ENCODE measurements at regions not wholly inside any gene's neighbourhood (a gene's known extent, or its start where the extent isn't known, plus 50 kb on each side); places are given as distances from the start of the nearest gene placed in this dataset.

DNA sequence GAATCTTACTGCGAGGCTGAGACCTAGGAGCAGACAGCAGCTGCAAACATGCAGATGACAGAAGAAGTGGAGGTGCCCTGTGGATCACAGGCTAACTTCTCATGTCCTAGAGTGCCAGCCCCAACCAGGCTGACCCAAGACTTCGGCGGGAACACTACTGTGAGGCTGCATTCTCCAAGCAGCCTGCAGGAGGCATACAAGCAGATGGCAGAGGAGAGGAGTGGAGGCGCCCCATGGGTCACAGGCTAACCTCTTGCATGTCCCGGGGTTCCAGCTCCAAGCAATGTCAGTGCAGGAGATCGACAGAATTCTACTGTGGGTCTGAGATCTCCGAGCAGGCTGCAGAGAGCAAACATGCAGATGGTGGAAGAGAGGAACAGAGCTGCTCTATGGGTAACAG is 98.1 kb upstream of the ZNF678 start:
- no peak for DNase-seq (ENCODE audit: low read depth)
- TF ChIP-seq, protein P1, sequence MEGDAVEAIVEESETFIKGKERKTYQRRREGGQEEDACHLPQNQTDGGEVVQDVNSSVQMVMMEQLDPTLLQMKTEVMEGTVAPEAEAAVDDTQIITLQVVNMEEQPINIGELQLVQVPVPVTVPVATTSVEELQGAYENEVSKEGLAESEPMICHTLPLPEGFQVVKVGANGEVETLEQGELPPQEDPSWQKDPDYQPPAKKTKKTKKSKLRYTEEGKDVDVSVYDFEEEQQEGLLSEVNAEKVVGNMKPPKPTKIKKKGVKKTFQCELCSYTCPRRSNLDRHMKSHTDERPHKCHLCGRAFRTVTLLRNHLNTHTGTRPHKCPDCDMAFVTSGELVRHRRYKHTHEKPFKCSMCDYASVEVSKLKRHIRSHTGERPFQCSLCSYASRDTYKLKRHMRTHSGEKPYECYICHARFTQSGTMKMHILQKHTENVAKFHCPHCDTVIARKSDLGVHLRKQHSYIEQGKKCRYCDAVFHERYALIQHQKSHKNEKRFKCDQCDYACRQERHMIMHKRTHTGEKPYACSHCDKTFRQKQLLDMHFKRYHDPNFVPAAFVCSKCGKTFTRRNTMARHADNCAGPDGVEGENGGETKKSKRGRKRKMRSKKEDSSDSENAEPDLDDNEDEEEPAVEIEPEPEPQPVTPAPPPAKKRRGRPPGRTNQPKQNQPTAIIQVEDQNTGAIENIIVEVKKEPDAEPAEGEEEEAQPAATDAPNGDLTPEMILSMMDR (IDR thresholded peaks at IDR 0.05; ENCODE audit: insufficient read depth, low read depth, low read length) = no peak
- no peak overlapping the region for H3K4me3 ChIP-seq (ENCODE audit: low read depth, low read length)

DNA sequence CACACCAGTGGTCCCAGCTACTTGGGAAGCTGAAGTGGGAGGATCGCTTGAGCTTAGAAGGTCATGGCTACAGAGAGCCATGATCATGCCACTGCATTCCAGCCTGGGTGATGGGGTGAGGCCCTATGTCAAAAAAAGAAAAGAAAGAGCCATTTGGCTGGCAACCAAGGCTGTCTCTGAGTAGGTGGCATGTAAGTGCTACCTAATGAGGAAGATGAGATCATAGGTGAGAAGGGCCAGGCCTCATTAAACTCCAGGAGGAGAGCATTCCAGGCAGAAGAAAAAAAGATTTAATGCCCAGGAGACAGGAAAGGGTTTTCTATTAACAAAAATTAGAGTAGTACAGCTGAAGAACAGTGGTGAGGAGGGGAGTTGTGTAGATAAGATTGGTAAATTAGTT is 103.4 kb upstream of the ZNF678 start:
- no peak overlapping the region for H3K4me3 ChIP-seq (ENCODE audit: low read depth, low read length)
- TF ChIP-seq, protein P1 (IDR thresholded peaks at IDR 0.05; ENCODE audit: insufficient read depth, low read depth, low read length) = no peak
- no peak for DNase-seq (ENCODE audit: low read depth)

DNA sequence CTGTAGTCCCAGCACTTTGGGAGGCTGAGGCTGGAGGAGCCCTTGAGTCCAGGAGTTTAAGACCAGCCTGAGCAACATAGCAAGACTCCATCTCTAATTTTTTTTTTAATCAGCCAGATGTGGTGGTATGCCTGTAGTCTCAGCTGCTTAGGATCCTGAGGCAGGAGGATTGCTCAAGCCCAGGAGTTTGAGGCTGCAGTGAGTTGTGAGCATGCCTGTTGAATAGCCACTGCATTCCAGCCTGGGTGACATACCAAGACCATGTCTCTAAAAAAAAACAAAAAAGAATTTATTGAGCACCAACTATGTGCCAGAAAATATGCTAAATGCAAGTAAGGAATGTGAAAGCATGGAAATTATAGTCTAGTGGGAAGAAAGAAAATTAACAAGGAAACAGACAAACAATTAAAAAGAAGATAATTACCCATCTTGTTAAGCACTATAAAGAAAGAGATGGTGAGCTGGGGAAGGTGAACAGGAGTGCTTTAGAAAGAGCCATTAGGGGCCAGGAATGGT is 104.0 kb upstream of the ZNF678 start:
- TF ChIP-seq, protein P1 (IDR thresholded peaks at IDR 0.05; ENCODE audit: insufficient read depth, low read depth, low read length) = no peak
- DNase-seq (ENCODE audit: low read depth) = no peak
- H3K4me3 ChIP-seq (ENCODE audit: low read depth, low read length) = no peak overlapping the region

DNA sequence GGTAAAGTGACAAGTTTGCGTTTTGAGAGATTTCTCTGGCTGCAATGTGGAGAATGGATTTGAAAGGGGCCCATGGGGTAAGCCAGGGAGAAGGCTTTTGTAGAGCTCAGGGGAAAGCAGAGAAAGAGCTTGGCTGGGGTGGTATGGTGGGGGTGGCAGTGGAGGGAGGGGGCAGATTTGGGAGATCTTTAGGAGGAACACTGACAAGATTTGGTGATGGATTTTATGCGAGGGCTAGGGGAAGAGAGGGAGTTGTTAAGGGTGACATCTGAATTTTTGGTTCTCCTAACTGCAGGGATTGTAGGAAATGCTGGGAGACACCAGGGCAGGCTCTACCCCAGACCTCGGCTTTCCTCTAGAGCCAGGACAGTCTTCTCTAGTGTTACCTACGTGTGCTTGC is 108.7 kb upstream of the ZNF678 start:
- no peak for DNase-seq (ENCODE audit: low read depth)
- TF ChIP-seq, protein P1 (IDR thresholded peaks at IDR 0.05; ENCODE audit: insufficient read depth, low read depth, low read length) = no peak
- H3K4me3 ChIP-seq (ENCODE audit: low read depth, low read length) = no peak overlapping the region

DNA sequence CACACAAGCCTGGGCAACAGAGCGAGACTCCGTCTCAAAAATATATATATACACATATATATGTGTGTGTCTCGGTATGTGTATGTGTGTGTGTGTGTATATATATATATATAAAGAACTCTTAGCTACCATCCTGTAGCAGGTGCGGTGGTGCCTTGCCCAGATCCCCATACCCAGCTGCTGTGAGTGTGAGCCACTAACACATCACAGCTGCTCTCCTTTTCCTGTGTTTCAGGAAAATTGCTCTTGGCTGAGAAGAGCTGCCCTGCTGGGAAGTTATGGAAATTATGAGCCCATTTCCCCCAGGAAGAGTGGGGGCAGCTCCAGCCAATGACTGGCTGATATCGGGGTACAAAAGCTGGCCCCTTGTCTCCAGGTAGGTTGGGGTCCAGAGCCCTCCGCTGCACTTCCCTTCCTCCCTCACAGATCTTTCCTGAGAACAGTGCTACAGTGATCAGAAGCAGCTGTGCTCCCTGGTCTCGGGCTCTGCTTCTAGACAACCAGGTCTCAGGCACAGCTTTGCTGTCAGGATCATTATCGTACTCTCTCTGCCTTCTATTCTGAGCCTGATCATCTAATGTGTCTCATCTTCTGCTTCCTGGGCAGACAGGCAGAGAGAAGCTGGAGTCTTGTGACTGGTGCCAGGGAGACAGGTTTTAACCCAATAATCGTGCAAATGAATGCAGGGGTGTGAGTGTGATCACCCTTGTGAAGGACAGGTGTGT is 109.6 kb upstream of the ZNF678 start:
- DNase-seq (ENCODE audit: low read depth) = no peak
- TF ChIP-seq, protein P1 (IDR thresholded peaks at IDR 0.05; ENCODE audit: insufficient read depth, low read depth, low read length) = no peak
- H3K4me3 ChIP-seq (ENCODE audit: low read depth, low read length) = no peak overlapping the region

DNA sequence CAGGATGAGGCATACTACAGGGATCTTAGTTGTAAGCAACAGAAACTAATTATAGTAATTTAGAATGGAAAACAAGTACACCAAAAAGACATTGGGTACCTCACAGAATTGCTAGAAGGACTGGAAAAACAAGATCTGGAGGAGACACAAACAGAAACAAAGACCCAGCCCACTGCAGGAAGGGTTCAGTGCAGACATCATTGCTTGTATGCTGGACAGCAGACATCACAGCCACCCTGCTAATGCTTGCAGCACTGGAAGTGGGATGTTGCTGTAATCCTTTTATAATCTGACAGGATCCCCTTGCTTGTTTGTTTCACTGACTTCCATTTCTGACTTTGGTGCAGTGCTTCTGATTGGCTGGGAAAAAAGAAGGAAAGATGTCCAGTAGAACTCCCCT is 111.4 kb upstream of the ZNF678 start:
- DNase-seq (ENCODE audit: low read depth) = no peak
- TF ChIP-seq, protein P1 (IDR thresholded peaks at IDR 0.05; ENCODE audit: insufficient read depth, low read depth, low read length) = no peak
- no peak overlapping the region for H3K4me3 ChIP-seq (ENCODE audit: low read depth, low read length)

DNA sequence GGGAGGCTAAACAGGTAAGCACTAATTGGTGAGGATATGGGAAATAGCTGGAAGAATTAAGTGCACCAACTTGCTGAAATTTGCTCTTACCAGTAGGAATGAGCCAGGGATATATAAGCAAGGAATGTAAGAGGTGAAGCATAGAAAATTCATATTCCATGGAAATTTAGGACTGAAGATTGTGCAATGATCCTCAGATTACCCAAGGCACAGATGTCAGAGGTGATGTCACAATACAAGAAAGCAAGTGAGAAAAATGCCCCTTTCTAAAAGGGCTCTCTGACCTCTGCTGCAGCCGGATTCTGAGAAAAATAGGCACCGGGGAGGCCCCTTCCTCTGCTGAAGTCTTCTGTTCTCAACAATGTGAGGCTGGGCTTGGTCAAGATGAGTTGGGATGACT is 112.3 kb upstream of the ZNF678 start:
- TF ChIP-seq, protein P1 (IDR thresholded peaks at IDR 0.05; ENCODE audit: insufficient read depth, low read depth, low read length) = no peak
- no peak for DNase-seq (ENCODE audit: low read depth)
- no peak overlapping the region for H3K4me3 ChIP-seq (ENCODE audit: low read depth, low read length)
